ENCODE measurements at regions not wholly inside any gene's neighbourhood (a gene's known extent, or its start where the extent isn't known, plus 50 kb on each side); places are given as distances from the start of the nearest gene placed in this dataset.

GRCh38 chr13:66117563-66117962, 1112.6 kb downstream of the PCDH9 start:
- H3K36me3 ChIP-seq (ENCODE audit: insufficient read depth, low read length) = no peaks in the 10 kb centered on the region
- H3K9ac ChIP-seq (ENCODE audit: low read length) = no peak overlapping the region
- H3K79me2 ChIP-seq (ENCODE audit: insufficient read depth, low read length) = no peaks in the 10 kb centered on the region
- no peak for FAIRE-seq
- no peak for DNase-seq (ENCODE audit: low read depth)
- no peak overlapping the region for H2AFZ ChIP-seq (ENCODE audit: low read depth, low read length)
- Mint-ChIP-seq H3K9me3 (ENCODE audit: unreplicated experiment) (no peaks in the 10 kb centered on the region), H3K27ac (ENCODE audit: unreplicated experiment) (no peak overlapping the region), H3K27me3 (ENCODE audit: low read depth, unreplicated experiment) (no peaks in the 10 kb centered on the region), H3K4me1 (ENCODE audit: low read depth, unreplicated experiment) (no peaks in the 10 kb centered on the region), H3K4me3 (ENCODE audit: unreplicated experiment) (no peak overlapping the region), H3K36me3 (ENCODE audit: low read depth, unreplicated experiment) (no peaks in the 10 kb centered on the region)
- H3K4me3 ChIP-seq (ENCODE audit: insufficient read depth, low read depth, low read length) = no peak overlapping the region
- TF ChIP-seq EZH2 (IDR thresholded peaks at IDR 0.05; ENCODE audit: insufficient read depth, low read length) = no peak
- TF ChIP-seq, protein P1, sequence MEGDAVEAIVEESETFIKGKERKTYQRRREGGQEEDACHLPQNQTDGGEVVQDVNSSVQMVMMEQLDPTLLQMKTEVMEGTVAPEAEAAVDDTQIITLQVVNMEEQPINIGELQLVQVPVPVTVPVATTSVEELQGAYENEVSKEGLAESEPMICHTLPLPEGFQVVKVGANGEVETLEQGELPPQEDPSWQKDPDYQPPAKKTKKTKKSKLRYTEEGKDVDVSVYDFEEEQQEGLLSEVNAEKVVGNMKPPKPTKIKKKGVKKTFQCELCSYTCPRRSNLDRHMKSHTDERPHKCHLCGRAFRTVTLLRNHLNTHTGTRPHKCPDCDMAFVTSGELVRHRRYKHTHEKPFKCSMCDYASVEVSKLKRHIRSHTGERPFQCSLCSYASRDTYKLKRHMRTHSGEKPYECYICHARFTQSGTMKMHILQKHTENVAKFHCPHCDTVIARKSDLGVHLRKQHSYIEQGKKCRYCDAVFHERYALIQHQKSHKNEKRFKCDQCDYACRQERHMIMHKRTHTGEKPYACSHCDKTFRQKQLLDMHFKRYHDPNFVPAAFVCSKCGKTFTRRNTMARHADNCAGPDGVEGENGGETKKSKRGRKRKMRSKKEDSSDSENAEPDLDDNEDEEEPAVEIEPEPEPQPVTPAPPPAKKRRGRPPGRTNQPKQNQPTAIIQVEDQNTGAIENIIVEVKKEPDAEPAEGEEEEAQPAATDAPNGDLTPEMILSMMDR (IDR thresholded peaks at IDR 0.05; ENCODE audit: insufficient read depth, low read depth, low read length) = no peak
- no peaks in the 10 kb centered on the region for H3K27me3 ChIP-seq (ENCODE audit: insufficient read depth, low read length)
- no peaks in the 10 kb centered on the region for H3K9me3 ChIP-seq (ENCODE audit: insufficient read depth, low read depth, low read length)
- no peaks in the 10 kb centered on the region for H4K20me1 ChIP-seq (ENCODE audit: insufficient read depth, low read length)
- no peak overlapping the region for H3K4me2 ChIP-seq (ENCODE audit: low read length)
- no peaks in the 10 kb centered on the region for H3K4me1 ChIP-seq (ENCODE audit: insufficient read depth, low read length)
- H3K27ac ChIP-seq (ENCODE audit: low read depth, low read length) = no peak overlapping the region

GRCh38 chr13:66113882-66114526, 1116.1 kb downstream of the PCDH9 start:
- H3K27me3 Mint-ChIP-seq (ENCODE audit: low read depth, unreplicated experiment) = no peaks in the 10 kb centered on the region

DNA sequence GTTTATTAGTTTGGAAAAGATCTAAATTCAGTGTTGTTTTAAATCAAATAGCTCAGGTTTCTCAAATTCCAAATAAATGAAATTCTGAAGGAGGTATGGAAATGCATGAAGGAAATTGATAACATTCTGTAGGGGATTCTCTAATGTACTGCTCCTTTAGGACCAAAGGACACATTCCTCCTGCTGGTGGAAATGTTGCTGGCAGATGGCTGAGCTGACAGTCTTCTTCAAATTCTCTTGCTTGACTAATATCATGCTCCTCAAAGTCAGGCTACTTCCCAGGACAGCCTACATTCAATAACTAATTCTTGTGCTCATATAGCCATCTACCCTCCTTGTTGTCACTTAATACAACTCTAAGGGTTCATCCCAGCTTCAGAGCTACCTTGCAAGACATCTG, 1118.5 kb downstream of the PCDH9 start:
- H3K4me1 Mint-ChIP-seq (ENCODE audit: low read depth, unreplicated experiment) = peaks cover 6% of the 10 kb centered on the region
- H3K4me3 ChIP-seq (ENCODE audit: insufficient read depth, low read depth, low read length) = no peak overlapping the region
- no peaks in the 10 kb centered on the region for H4K20me1 ChIP-seq (ENCODE audit: insufficient read depth, low read length)
- no peak overlapping the region for H3K9ac ChIP-seq (ENCODE audit: low read length)
- H2AFZ ChIP-seq (ENCODE audit: low read depth, low read length) = no peak overlapping the region
- H3K4me3 Mint-ChIP-seq (ENCODE audit: unreplicated experiment) = no peak overlapping the region
- FAIRE-seq = peak; percentile 39
- H3K27ac ChIP-seq (ENCODE audit: low read depth, low read length) = no peak overlapping the region
- H3K27me3 ChIP-seq (ENCODE audit: insufficient read depth, low read length) = no peaks in the 10 kb centered on the region
- no peak overlapping the region for H3K27ac Mint-ChIP-seq (ENCODE audit: unreplicated experiment)
- H3K36me3 Mint-ChIP-seq (ENCODE audit: low read depth, unreplicated experiment) = no peaks in the 10 kb centered on the region
- no peak for DNase-seq (ENCODE audit: low read depth)
- no peak for TF ChIP-seq EZH2 (IDR thresholded peaks at IDR 0.05; ENCODE audit: insufficient read depth, low read length)
- TF ChIP-seq, protein P1 (IDR thresholded peaks at IDR 0.05; ENCODE audit: insufficient read depth, low read depth, low read length) = no peak
- no peaks in the 10 kb centered on the region for H3K9me3 Mint-ChIP-seq (ENCODE audit: unreplicated experiment)
- no peaks in the 10 kb centered on the region for H3K36me3 ChIP-seq (ENCODE audit: insufficient read depth, low read length)
- no peaks in the 10 kb centered on the region for H3K79me2 ChIP-seq (ENCODE audit: insufficient read depth, low read length)
- H3K27me3 Mint-ChIP-seq (ENCODE audit: low read depth, unreplicated experiment) = no peaks in the 10 kb centered on the region
- no peaks in the 10 kb centered on the region for H3K9me3 ChIP-seq (ENCODE audit: insufficient read depth, low read depth, low read length)
- H3K4me1 ChIP-seq (ENCODE audit: insufficient read depth, low read length) = no peaks in the 10 kb centered on the region
- no peak overlapping the region for H3K4me2 ChIP-seq (ENCODE audit: low read length)

More at GRCh38 chr13:66113882-66114526, 1116.1 kb downstream of the PCDH9 start:
- no peaks in the 10 kb centered on the region for H3K4me1 ChIP-seq (ENCODE audit: insufficient read depth, low read length)
- no peaks in the 10 kb centered on the region for H3K36me3 ChIP-seq (ENCODE audit: insufficient read depth, low read length)
- Mint-ChIP-seq H3K36me3 (ENCODE audit: low read depth, unreplicated experiment) (no peaks in the 10 kb centered on the region), H3K4me3 (ENCODE audit: unreplicated experiment) (no peak overlapping the region), H3K9me3 (ENCODE audit: unreplicated experiment) (no peaks in the 10 kb centered on the region), H3K4me1 (ENCODE audit: low read depth, unreplicated experiment) (peaks cover 2% of the 10 kb centered on the region), H3K27ac (ENCODE audit: unreplicated experiment) (no peak overlapping the region)
- no peak overlapping the region for H3K9ac ChIP-seq (ENCODE audit: low read length)
- H4K20me1 ChIP-seq (ENCODE audit: insufficient read depth, low read length) = no peaks in the 10 kb centered on the region
- no peak for FAIRE-seq
- H3K9me3 ChIP-seq (ENCODE audit: insufficient read depth, low read depth, low read length) = no peaks in the 10 kb centered on the region
- H3K79me2 ChIP-seq (ENCODE audit: insufficient read depth, low read length) = no peaks in the 10 kb centered on the region
- H3K27ac ChIP-seq (ENCODE audit: low read depth, low read length) = no peak overlapping the region
- TF ChIP-seq, protein P1 (IDR thresholded peaks at IDR 0.05; ENCODE audit: insufficient read depth, low read depth, low read length) = no peak
- no peak for TF ChIP-seq EZH2 (IDR thresholded peaks at IDR 0.05; ENCODE audit: insufficient read depth, low read length)
- no peak overlapping the region for H3K4me2 ChIP-seq (ENCODE audit: low read length)
- DNase-seq (ENCODE audit: low read depth) = no peak
- no peak overlapping the region for H3K4me3 ChIP-seq (ENCODE audit: insufficient read depth, low read depth, low read length)
- H3K27me3 ChIP-seq (ENCODE audit: insufficient read depth, low read length) = no peaks in the 10 kb centered on the region
- no peak overlapping the region for H2AFZ ChIP-seq (ENCODE audit: low read depth, low read length)

Data from astrocyte (in vitro differentiated cells and primary cell).